ENCODE measurements at regions not wholly inside any gene's neighbourhood (a gene's known extent, or its start where the extent isn't known, plus 50 kb on each side); places are given as distances from the start of the nearest gene placed in this dataset.

- TF ChIP-seq CTCF (IDR thresholded peaks at IDR 0.05) (no peak), POLR2A (IDR thresholded peaks at IDR 0.05) (no peak)
These were observed 240.1 kb upstream of the PHYHIPL start for GRCh38 chr10:58936364-58936763.
